ENCODE measurements at regions not wholly inside any gene's neighbourhood (a gene's known extent, or its start where the extent isn't known, plus 50 kb on each side); places are given as distances from the start of the nearest gene placed in this dataset.
A peak's percentile ranks its signal among the peaks of the same experiment; 100 is the strongest.

- H3K9me3 Mint-ChIP-seq (ENCODE audit: low read depth, unreplicated experiment) = no peaks in the 10 kb centered on the region
- no peaks in the 10 kb centered on the region for H3K36me3 Mint-ChIP-seq (ENCODE audit: insufficient read depth, unreplicated experiment)
- no TSS peak for BruUV-seq (replicated peaks)
- H3K27ac Mint-ChIP-seq (ENCODE audit: unreplicated experiment) = no peak overlapping the region
- H3K4me1 Mint-ChIP-seq (ENCODE audit: low read depth, unreplicated experiment) = no peaks in the 10 kb centered on the region
- CTCF ChIA-PET = interaction anchor here (0.6 to 1.1 kb wide), 5 partner anchors 9 to 1751 kb away, joined by 3 to 5 read pairs (median 3); no protein-coding TSS in a partner anchor
- TF ChIP-seq, protein P1, sequence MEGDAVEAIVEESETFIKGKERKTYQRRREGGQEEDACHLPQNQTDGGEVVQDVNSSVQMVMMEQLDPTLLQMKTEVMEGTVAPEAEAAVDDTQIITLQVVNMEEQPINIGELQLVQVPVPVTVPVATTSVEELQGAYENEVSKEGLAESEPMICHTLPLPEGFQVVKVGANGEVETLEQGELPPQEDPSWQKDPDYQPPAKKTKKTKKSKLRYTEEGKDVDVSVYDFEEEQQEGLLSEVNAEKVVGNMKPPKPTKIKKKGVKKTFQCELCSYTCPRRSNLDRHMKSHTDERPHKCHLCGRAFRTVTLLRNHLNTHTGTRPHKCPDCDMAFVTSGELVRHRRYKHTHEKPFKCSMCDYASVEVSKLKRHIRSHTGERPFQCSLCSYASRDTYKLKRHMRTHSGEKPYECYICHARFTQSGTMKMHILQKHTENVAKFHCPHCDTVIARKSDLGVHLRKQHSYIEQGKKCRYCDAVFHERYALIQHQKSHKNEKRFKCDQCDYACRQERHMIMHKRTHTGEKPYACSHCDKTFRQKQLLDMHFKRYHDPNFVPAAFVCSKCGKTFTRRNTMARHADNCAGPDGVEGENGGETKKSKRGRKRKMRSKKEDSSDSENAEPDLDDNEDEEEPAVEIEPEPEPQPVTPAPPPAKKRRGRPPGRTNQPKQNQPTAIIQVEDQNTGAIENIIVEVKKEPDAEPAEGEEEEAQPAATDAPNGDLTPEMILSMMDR (IDR thresholded peaks at IDR 0.05; ENCODE audit: unreplicated experiment) = no peak
- H3K4me3 Mint-ChIP-seq (ENCODE audit: low read depth, unreplicated experiment) = no peak overlapping the region
- DNase-seq = peak; percentile 12
- no peaks in the 10 kb centered on the region for H3K27me3 Mint-ChIP-seq (ENCODE audit: unreplicated experiment)
- intact Hi-C loops (cut with micrococcal nuclease; ENCODE audit: unreplicated experiment) = no loop called here
Measured at GRCh38 chr17:63126607-63127006, 160.6 kb downstream of the TANC2 start.

GRCh38 chr17:63132459-63132911, 166.4 kb downstream of the TANC2 start:
- no peaks in the 10 kb centered on the region for H3K27me3 Mint-ChIP-seq (ENCODE audit: unreplicated experiment)
- no peak overlapping the region for H3K27ac Mint-ChIP-seq (ENCODE audit: unreplicated experiment)
- H3K9me3 Mint-ChIP-seq (ENCODE audit: low read depth, unreplicated experiment) = no peaks in the 10 kb centered on the region
- H3K4me3 Mint-ChIP-seq (ENCODE audit: low read depth, unreplicated experiment) = no peak overlapping the region
- H3K36me3 Mint-ChIP-seq (ENCODE audit: insufficient read depth, unreplicated experiment) = no peaks in the 10 kb centered on the region
- no peak for DNase-seq
- CTCF ChIA-PET = no interaction called here
- no peaks in the 10 kb centered on the region for H3K4me1 Mint-ChIP-seq (ENCODE audit: low read depth, unreplicated experiment)
- BruUV-seq (replicated peaks) = no TSS peak
- TF ChIP-seq, protein P1 (IDR thresholded peaks at IDR 0.05; ENCODE audit: unreplicated experiment) = no peak
- intact Hi-C loops (cut with micrococcal nuclease; ENCODE audit: unreplicated experiment) = no loop called here

- H3K4me3 Mint-ChIP-seq (ENCODE audit: low read depth, unreplicated experiment) = no peak overlapping the region
- intact Hi-C loops (cut with micrococcal nuclease; ENCODE audit: unreplicated experiment) = no loop called here
- H3K27me3 Mint-ChIP-seq (ENCODE audit: unreplicated experiment) = no peaks in the 10 kb centered on the region
- no peaks in the 10 kb centered on the region for H3K9me3 Mint-ChIP-seq (ENCODE audit: low read depth, unreplicated experiment)
- CTCF ChIA-PET = no interaction called here
- H3K27ac Mint-ChIP-seq (ENCODE audit: unreplicated experiment) = no peak overlapping the region
- no peaks in the 10 kb centered on the region for H3K4me1 Mint-ChIP-seq (ENCODE audit: low read depth, unreplicated experiment)
- no TSS peak for BruUV-seq (replicated peaks)
- TF ChIP-seq, protein P1 (IDR thresholded peaks at IDR 0.05; ENCODE audit: unreplicated experiment) = no peak
- no peak for DNase-seq
- H3K36me3 Mint-ChIP-seq (ENCODE audit: insufficient read depth, unreplicated experiment) = no peaks in the 10 kb centered on the region
Measured at GRCh38 chr17:63133491-63133890, 167.5 kb downstream of the TANC2 start.

GRCh38 chr17:63134867-63135266, 168.8 kb downstream of the TANC2 start:
- H3K4me1 Mint-ChIP-seq (ENCODE audit: low read depth, unreplicated experiment) = no peaks in the 10 kb centered on the region
- H3K9me3 Mint-ChIP-seq (ENCODE audit: low read depth, unreplicated experiment) = no peaks in the 10 kb centered on the region
- no peaks in the 10 kb centered on the region for H3K36me3 Mint-ChIP-seq (ENCODE audit: insufficient read depth, unreplicated experiment)
- intact Hi-C loops (cut with micrococcal nuclease; ENCODE audit: unreplicated experiment) = no loop called here
- H3K27ac Mint-ChIP-seq (ENCODE audit: unreplicated experiment) = no peak overlapping the region
- CTCF ChIA-PET = no interaction called here
- H3K4me3 Mint-ChIP-seq (ENCODE audit: low read depth, unreplicated experiment) = no peak overlapping the region
- no peaks in the 10 kb centered on the region for H3K27me3 Mint-ChIP-seq (ENCODE audit: unreplicated experiment)
- no TSS peak for BruUV-seq (replicated peaks)
- DNase-seq = no peak
- TF ChIP-seq, protein P1 (IDR thresholded peaks at IDR 0.05; ENCODE audit: unreplicated experiment) = no peak
